H9 (cell line): ENCODE measurements at regions not wholly inside any gene's neighbourhood (a gene's known extent, or its start where the extent isn't known, plus 50 kb on each side); places are given as distances from the start of the nearest gene placed in this dataset.
A peak's percentile ranks its signal among the peaks of the same experiment; 100 is the strongest.

Experiments
- DNase-seq: peaks from one replicate; pipeline ENCODE4 v3.0.0-alpha.2; 2017
- H2AFZ ChIP-seq: one replicate; pipeline ENCODE4 v1.6.1; 2013; ENCODE audit warnings: mild to moderate bottlenecking, low read length, control low read depth, moderate library complexity
- H2AK5ac ChIP-seq: 2 replicates; pipeline ENCODE4 v1.6.1; 2013; ENCODE audit warnings: low read length, control low read depth, mixed read lengths; ENCODE audit not compliant: insufficient read length
- H2BK120ac ChIP-seq: one replicate; pipeline ENCODE4 v1.6.1; 2013; ENCODE audit warnings: low read depth, mild to moderate bottlenecking, low read length, control low read depth, inconsistent platforms; ENCODE audit not compliant: poor library complexity, severe bottlenecking
- H2BK12ac ChIP-seq: 2 replicates; pipeline ENCODE4 v1.6.1; 2013; ENCODE audit warnings: low read length, control low read depth, mixed read lengths, low read depth; ENCODE audit not compliant: insufficient read length
- H2BK15ac ChIP-seq: 2 replicates; pipeline ENCODE4 v1.6.1; 2013; ENCODE audit warnings: low read depth, low read length, control low read depth
- H2BK20ac ChIP-seq: one replicate; pipeline ENCODE4 v1.6.1; 2013; ENCODE audit warnings: low read depth, mild to moderate bottlenecking, low read length, control low read depth, inconsistent platforms; ENCODE audit not compliant: poor library complexity, severe bottlenecking
- H2BK5ac ChIP-seq: 2 replicates; pipeline ENCODE4 v1.6.1; 2013; ENCODE audit warnings: low read length, control low read depth, mixed read lengths; ENCODE audit not compliant: insufficient read length
- H3K14ac ChIP-seq: 2 replicates; pipeline ENCODE4 v1.6.1; 2013; ENCODE audit warnings: low read length, control low read depth; ENCODE audit not compliant: insufficient read depth
- H3K18ac ChIP-seq: 2 replicates; pipeline ENCODE4 v1.6.1; 2013; ENCODE audit warnings: low read depth, mild to moderate bottlenecking, mixed read lengths, low read length, control low read depth; ENCODE audit not compliant: insufficient read length
- H3K23ac ChIP-seq: 2 replicates; pipeline ENCODE4 v1.6.1; 2013; ENCODE audit warnings: low read length, control low read depth, mixed read lengths, low read depth; ENCODE audit not compliant: insufficient read length
- H3K23me2 ChIP-seq: 2 replicates; pipeline ENCODE4 v1.6.1; 2013; ENCODE audit warnings: low read depth, mild to moderate bottlenecking, mixed read lengths, low read length, control low read depth; ENCODE audit not compliant: insufficient read length, poor library complexity, severe bottlenecking
- H3K27ac ChIP-seq: 2 replicates; pipeline ENCODE4 v1.5.1; 2013; ENCODE audit warnings: low read length, control low read depth, mixed read lengths, low read depth; ENCODE audit not compliant: insufficient read length
- H3K27me3 ChIP-seq: 2 replicates; pipeline ENCODE4 v1.6.1; 2013; ENCODE audit warnings: low read length, control low read depth, inconsistent platforms; ENCODE audit not compliant: insufficient read depth
- H3K4ac ChIP-seq: 2 replicates; pipeline ENCODE4 v1.6.1; 2013; ENCODE audit warnings: low read depth, mild to moderate bottlenecking, control low read depth, inconsistent platforms, low read length, moderate library complexity
- H3K4me1 ChIP-seq: 2 replicates; pipeline ENCODE4 v1.6.1; 2013; ENCODE audit warnings: low read length, control low read depth, inconsistent platforms; ENCODE audit not compliant: insufficient read depth
- H3K4me2 ChIP-seq: 2 replicates; pipeline ENCODE4 v1.6.1; 2013; ENCODE audit warnings: low read length, control low read depth, mixed read lengths; ENCODE audit not compliant: insufficient read length, insufficient read depth
- H3K56ac ChIP-seq: 2 replicates; pipeline ENCODE4 v1.6.1; 2013; ENCODE audit warnings: low read depth, mild to moderate bottlenecking, mixed read lengths, low read length, control low read depth; ENCODE audit not compliant: insufficient read length
- H3K79me1 ChIP-seq: 2 replicates; pipeline ENCODE4 v1.6.1; 2013; ENCODE audit warnings: low read depth, mild to moderate bottlenecking, moderate library complexity, low read length, control low read depth, inconsistent platforms; ENCODE audit not compliant: insufficient read depth, poor library complexity, severe bottlenecking
- H3K79me2 ChIP-seq: 2 replicates; pipeline ENCODE4 v1.6.1; 2013; ENCODE audit warnings: low read length, control low read depth, inconsistent platforms; ENCODE audit not compliant: insufficient read depth
- H3K9ac ChIP-seq: 2 replicates; pipeline ENCODE4 v1.6.1; 2013; ENCODE audit warnings: low read length, control low read depth, mixed read lengths; ENCODE audit not compliant: insufficient read length; ENCODE audit errors: extremely low read depth
- H3K9me3 ChIP-seq: one replicate; pipeline ENCODE4 v1.6.1; 2013; ENCODE audit warnings: low read depth, low read length, inconsistent platforms; ENCODE audit not compliant: control insufficient read depth
- H3T11ph ChIP-seq: one replicate; pipeline ENCODE4 v1.6.1; 2013; ENCODE audit warnings: mild to moderate bottlenecking, low read length, control low read depth, inconsistent platforms
- H4K20me1 ChIP-seq: one replicate; pipeline ENCODE4 v1.6.1; 2013; ENCODE audit not compliant: control insufficient read depth, insufficient read length, insufficient read depth
- H4K5ac ChIP-seq: 2 replicates; pipeline ENCODE4 v1.6.1; 2013; ENCODE audit warnings: low read depth, mild to moderate bottlenecking, mixed read lengths, low read length, control low read depth; ENCODE audit not compliant: insufficient read length
- H4K8ac ChIP-seq: replicated peaks from 2 replicates; pipeline ENCODE4 v1.6.1; 2013; ENCODE audit warnings: low read length, control low read depth, mixed read lengths, low read depth; ENCODE audit not compliant: insufficient read length
- H4K91ac ChIP-seq: 2 replicates; pipeline ENCODE4 v1.6.1; 2013; ENCODE audit warnings: low read depth, mild to moderate bottlenecking, moderate library complexity, mixed read lengths, low read length, control low read depth; ENCODE audit not compliant: insufficient read length
- H3K27ac Mint-ChIP-seq, 3 experiments: 2 replicates in 2 of 3; 3 replicates in 1 of 3; pipeline ENCODE4 v1.8.0; 2020 to 2021; ENCODE audit warnings: mixed read lengths in 3 of 3, mild to moderate bottlenecking in 1 of 3, moderate library complexity in 1 of 3
- H3K27me3 Mint-ChIP-seq: 2 replicates; pipeline ENCODE4 v1.8.0; 2021; ENCODE audit warnings: low read depth, mild to moderate bottlenecking, moderate library complexity, mixed read lengths
- H3K36me3 Mint-ChIP-seq, 3 experiments: 2 replicates in 2 of 3; 3 replicates in 1 of 3; pipeline ENCODE4 v1.8.0; 2020 to 2021; ENCODE audit warnings: low read depth in 3 of 3, mixed read lengths in 3 of 3; ENCODE audit not compliant: insufficient read depth in 1 of 3
- H3K4me1 Mint-ChIP-seq, 2 experiments: 2 replicates each; pipeline ENCODE4 v1.8.0; 2020; ENCODE audit warnings: mixed read lengths in 2 of 2
- H3K4me3 Mint-ChIP-seq, 2 experiments: 2 replicates in 1 of 2; 3 replicates in 1 of 2; pipeline ENCODE4 v1.8.0; 2020 to 2021; ENCODE audit warnings: mild to moderate bottlenecking in 2 of 2, mixed read lengths in 2 of 2, moderate library complexity in 1 of 2
- H3K9me3 Mint-ChIP-seq, 2 experiments: 2 replicates in 1 of 2; 3 replicates in 1 of 2; pipeline ENCODE4 v1.8.0; 2020; ENCODE audit warnings: mild to moderate bottlenecking in 2 of 2, mixed read lengths in 2 of 2, moderate library complexity in 1 of 2
- CTCF ChIP-seq: fragments of 200-600 bp; sonication (generic); conservative IDR thresholded peaks from 3 replicates; pipeline ENCODE4 v1.8.0; 2021; ENCODE audit warnings: antibody characterized with exemption, mild to moderate bottlenecking
- WGBS: extraction: QIAGEN DNeasy Blood & Tissue Kit; methylation state at CpG from one replicate; pipeline ENCODE4 v1.1.7; 2013; ENCODE audit warnings: missing lambda C conversion rate, low lambda C conversion rate, mixed read lengths; ENCODE audit not compliant: insufficient read length; ENCODE audit errors: extremely low coverage; 5-methylcytosine and 5-hydroxymethylcytosine counted together

- H3K4me2 ChIP-seq, result no peak overlapping the region
- no peaks in the 10 kb centered on the region for H3K36me3 Mint-ChIP-seq
These were observed 66.9 kb downstream of the CTSL start for GRCh38 chr9:87792831-87793288.

More at GRCh38 chr9:87792831-87793288, 66.9 kb downstream of the CTSL start:
- Histone ChIP-seq H4K20me1 (no peaks in the 10 kb centered on the region), H3K18ac (no peak overlapping the region), H3K23ac (no peak overlapping the region), H2BK15ac (no peak overlapping the region), H2BK120ac (no peak overlapping the region), H3K79me2 (no peaks in the 10 kb centered on the region), H3K56ac (no peak overlapping the region), H3K27me3 (no peaks in the 10 kb centered on the region), H3K9ac (no peak overlapping the region), H2AK5ac (no peak overlapping the region), H3K23me2 (no peaks in the 10 kb centered on the region), H3K4me1 (no peaks in the 10 kb centered on the region), H2BK5ac (no peak overlapping the region), H3K27ac (no peak overlapping the region), H2BK12ac (no peak overlapping the region), H2AFZ (no peak overlapping the region), H3K79me1 (no peaks in the 10 kb centered on the region), H3K9me3 (no peaks in the 10 kb centered on the region), H2BK20ac (no peak overlapping the region), H4K91ac (no peak overlapping the region), H4K5ac (no peak overlapping the region), H3K4ac (no peak overlapping the region), H3T11ph (no peak overlapping the region), H3K14ac (no peak overlapping the region), H4K8ac (no peak overlapping the region)
- DNase-seq, result peak; percentile 47
- Mint-ChIP-seq H3K27ac (no peak overlapping the region), H3K4me3 (no peak overlapping the region), H3K9me3 (no peaks in the 10 kb centered on the region), H3K4me1 (peaks cover 5 to 8% of the 10 kb centered on the region in 2 experiments; a peak in 3 of 4 replicates), H3K27me3 (no peaks in the 10 kb centered on the region; the same call in 1 of the 2 replicates)
- peak; percentile 25; the same call in 1 of the 3 replicates for TF ChIP-seq CTCF
- no CpG with 5 or more reads among the region's 6 CpGs for WGBS
